KOPT-K1 (cell line): ENCODE measurements at regions not wholly inside any gene's neighbourhood (a gene's known extent, or its start where the extent isn't known, plus 50 kb on each side); places are given as distances from the start of the nearest gene placed in this dataset.

Experiments
- H3K27ac ChIP-seq: fragments of 200-600 bp; sonication (generic); 2 replicates; pipeline ENCODE4 v1.5.1; 2016; ENCODE audit warnings: antibody characterized with exemption, mild to moderate bottlenecking, low read depth, low read length; ENCODE audit not compliant: poor library complexity, severe bottlenecking
- H3K36me3 ChIP-seq: fragments of 200-600 bp; sonication (generic); 2 replicates; pipeline ENCODE4 v1.5.1; 2017; ENCODE audit warnings: antibody characterized with exemption, mild to moderate bottlenecking, low read length, moderate library complexity; ENCODE audit not compliant: insufficient read depth
- H3K9me3 ChIP-seq: fragments of 200-600 bp; sonication (generic); 2 replicates; pipeline ENCODE4 v1.5.1; 2017; ENCODE audit warnings: antibody characterized with exemption, low read length, mild to moderate bottlenecking; ENCODE audit not compliant: insufficient read depth, poor library complexity, severe bottlenecking

DNA sequence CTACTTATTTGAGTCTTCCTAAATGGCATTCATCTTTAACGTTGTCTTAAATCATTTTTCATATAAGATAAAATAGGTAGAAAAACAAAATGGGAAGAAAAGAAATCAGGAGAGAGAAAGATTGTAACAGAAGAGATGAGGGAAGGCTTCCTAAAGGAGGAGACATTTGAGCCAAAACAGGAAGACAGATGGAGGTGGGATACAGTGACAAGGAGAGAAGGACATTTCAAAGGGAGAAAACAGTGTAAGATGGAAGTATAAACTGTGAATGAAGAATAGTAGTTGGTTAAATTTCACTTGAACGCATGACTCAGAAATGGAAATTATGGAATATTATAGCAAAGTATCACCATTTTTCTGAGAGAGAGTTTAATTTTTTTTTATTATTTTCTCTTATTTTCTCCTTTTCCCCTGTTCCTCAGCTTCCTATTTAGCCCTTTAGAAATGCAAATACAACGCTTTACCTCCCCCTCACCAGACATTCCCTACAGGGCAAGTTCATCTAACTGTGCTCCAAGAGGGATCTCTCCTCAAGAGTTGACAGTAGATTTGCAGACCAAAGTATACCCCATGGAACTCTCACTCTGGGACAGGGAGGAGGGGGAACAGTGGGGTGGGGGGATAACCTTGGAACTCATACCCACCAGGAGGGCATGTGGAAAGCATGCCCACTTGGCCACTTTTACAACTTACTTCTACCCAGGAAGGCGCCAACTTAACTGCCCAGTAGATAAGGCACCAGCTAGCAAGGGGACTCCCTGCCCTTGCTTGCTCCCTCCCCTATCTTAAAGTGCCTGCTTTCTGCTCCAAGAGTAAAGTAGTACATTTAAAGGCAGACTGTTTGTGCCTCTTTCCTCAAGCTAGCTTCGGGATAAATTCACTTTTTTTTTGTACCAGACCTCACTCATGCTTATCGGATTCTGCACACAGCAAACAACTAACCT, 304.7 kb upstream of the POU5F2 start:
- peaks cover 30% of the 10 kb centered on the region for H3K9me3 ChIP-seq
- H3K36me3 ChIP-seq: peaks cover 35% of the 10 kb centered on the region
- no peak overlapping the region for H3K27ac ChIP-seq

DNA sequence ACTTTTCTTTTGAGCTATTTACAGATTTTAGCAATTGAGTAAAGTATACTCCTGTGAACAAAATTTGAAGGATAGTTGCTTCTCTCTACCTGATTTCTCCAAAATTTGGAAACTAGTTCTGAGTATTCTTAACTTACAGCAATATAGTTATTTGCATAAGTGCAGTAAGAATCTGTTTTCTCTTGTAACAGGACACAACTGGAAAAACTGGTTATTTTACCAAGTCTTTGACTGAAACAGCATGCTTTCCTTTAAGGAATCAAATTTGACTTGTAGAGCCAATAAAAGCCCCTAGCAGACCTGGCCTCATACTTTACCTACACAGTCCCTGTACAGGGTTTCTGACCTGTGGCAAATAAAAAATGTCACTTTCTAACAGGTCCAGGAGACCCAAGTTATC, 301.9 kb upstream of the POU5F2 start:
- H3K36me3 ChIP-seq: peaks cover 27% of the 10 kb centered on the region
- peaks cover 30% of the 10 kb centered on the region for H3K9me3 ChIP-seq
- no peak overlapping the region for H3K27ac ChIP-seq

DNA sequence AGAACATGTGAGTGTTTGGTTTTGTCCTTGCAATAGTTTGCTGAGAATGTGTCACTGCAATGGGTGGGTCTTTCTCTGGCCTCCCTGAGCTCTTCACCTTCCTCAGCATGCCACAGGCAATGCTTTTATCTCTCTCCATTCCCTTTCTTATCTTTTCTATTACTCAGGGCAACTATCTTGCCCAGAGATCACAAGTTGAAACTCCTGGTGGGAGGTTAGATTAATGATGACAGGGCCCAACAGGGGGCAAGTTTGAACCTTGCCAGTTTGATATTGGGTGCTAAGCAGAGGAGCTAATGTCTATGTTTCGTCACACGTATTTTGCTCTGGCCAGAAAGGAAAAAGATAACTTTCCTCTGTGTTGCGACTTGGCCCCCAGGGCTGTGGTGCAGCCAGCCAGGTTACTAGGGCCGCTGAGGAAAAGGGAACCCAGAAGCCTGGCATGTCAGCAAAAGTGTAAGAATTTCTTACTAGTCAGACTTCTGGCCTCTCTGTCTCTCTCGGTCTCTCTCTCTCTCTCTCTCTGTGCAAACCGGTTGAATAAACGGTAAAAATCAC, 299.3 kb upstream of the POU5F2 start:
- Histone ChIP-seq H3K9me3 (peaks cover 25% of the 10 kb centered on the region), H3K27ac (no peak overlapping the region), H3K36me3 (peaks cover 27% of the 10 kb centered on the region; the same call in 1 of the 2 replicates)

DNA sequence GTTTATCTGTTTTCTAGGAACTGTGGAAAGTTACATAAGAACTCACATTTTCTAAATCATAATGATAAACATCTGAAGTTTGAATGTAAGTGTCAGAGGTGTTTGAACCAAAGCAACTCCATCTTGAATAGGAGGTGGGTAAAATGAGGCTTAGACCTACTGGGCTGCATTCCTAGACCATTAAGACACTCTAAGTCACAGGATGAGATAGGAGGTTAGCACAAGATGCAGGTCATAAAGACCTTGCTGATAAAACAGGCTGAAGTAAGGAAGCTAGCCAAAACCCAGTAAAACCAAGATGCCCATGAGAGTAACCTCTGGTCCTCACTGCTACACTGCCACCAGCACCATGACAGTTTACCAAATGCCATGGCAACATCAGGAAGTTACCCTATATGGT, 297.7 kb upstream of the POU5F2 start:
- H3K27ac ChIP-seq: no peak overlapping the region
- H3K36me3 ChIP-seq: peaks cover 16% of the 10 kb centered on the region; the same call in 1 of the 2 replicates

DNA sequence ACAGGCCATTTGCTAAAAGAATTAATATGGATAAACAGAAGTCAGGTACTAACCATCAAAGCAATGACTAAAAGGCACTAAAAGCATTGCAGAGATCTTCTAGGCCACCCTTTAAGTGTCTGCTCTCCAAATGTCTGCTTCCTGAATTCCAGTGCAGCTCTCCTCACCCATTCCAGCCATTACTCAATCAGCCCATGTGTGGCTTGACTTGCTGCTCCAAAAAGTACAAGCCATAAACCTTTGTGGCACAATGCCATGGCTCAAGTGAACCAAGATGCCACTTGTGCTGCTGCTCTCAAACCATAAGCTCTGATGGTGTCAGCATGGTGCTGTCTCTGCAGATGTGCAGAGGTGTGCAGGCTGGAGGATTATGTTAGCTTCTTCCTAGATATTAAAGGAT, 290.2 kb upstream of the POU5F2 start:
- H3K27ac ChIP-seq: no peak overlapping the region
- peaks cover 14% of the 10 kb centered on the region; the same call in 1 of the 2 replicates for H3K36me3 ChIP-seq
- peaks cover 20% of the 10 kb centered on the region for H3K9me3 ChIP-seq

More for the DNA sequence above, 297.7 kb upstream of the POU5F2 start:
- peaks cover 14% of the 10 kb centered on the region for H3K9me3 ChIP-seq

DNA sequence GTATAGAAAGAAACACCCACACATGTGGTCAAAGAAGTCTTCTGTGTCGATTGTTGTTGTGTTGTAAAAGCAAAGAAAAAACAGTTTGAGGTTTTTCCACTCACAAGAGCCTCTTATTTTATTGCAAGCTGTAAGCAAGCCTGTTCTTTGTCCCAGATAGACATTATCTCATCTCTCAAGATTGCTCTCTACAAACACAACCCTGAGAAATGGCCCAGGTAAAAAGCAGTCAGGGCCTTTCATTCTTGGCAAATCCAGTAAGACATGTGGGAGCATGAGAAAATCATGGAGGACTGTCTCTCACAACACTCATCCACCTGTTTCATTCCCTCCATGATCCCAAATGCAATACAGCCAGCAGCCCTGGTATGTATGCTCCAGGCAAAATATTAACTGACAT, 286.6 kb upstream of the POU5F2 start:
- Histone ChIP-seq H3K9me3 (peaks cover 9% of the 10 kb centered on the region), H3K36me3 (0 out of 2 replicates have a peak, but pooled peaks cover 14% of the 10 kb centered on the region), H3K27ac (no peak overlapping the region)

DNA sequence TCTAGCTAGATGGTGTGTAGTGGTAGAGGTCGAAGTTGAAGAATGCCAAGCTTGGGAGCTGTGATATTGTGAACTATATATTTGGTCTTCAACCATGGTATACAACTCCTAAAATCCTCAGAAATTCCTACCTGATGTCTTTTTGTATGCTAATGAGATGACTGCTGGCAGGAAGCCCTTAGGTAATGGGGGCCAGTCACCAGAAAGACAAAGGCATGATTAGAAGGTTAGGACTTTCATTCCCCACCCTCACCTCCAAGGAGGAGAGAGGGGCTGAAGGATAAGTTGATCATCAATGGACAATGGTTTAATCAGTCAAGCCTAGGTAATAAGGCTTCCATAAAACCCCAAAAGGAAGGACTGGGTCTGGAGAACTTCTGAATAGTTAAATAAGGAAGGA, 285.7 kb upstream of the POU5F2 start:
- Histone ChIP-seq H3K27ac (no peak overlapping the region), H3K36me3 (0 out of 2 replicates have a peak, but pooled peaks cover 10% of the 10 kb centered on the region), H3K9me3 (peaks cover 5% of the 10 kb centered on the region)

DNA sequence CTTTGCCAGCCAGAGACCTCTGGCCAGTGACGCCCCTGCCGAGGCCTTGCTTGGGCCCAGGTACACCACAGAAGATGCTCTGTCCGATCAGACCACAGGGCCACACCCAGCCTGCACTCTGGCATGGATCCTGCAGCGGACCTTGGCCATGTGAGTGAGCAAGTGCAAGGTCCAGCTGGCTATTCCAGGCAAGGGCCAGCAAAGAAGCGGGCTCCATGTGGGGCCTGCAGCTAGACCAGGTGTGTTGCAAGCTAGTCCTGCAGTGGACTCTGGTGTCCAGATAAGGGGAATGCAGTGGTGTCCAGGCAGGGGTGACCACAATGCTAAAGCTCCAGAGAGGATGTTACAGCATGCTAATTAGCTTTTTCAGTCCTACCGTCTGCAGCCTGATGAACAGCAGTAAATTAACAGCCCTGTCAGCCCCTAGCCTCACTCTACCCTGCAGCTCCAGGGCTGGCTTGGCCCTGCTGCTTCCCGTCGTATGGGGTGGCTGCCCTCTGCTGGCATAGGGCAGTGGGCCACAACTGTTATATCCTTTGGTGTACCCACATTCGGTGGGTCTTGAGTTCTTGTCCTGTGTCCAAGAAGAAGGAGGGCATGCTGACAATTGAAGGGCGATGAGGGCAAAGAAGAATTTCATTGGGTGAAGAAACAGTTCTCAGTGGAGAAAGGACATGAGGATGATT, 284.5 kb upstream of the POU5F2 start:
- Histone ChIP-seq H3K9me3 (no peaks in the 10 kb centered on the region), H3K36me3 (peaks cover 8% of the 10 kb centered on the region; the same call in 1 of the 2 replicates), H3K27ac (no peak overlapping the region)

DNA sequence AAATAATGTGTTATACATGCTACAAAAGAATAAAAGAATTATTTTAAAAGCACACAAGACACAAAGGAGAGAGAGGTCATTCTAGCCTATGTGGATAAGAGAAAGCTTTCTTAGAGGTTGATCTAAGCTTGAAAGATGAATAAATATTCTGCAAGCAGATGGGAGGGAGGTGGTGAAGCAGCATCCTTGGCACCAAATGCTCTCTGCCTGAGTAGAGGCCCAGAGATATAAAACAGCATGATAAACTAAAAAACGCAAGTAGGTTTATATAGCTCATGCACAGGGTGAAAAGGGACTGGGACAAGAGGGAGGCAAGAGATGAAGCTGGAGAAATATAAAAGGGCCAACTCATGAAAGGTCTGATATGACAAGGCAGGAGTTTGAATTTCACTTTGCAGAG, 283.2 kb upstream of the POU5F2 start:
- Histone ChIP-seq H3K9me3 (no peaks in the 10 kb centered on the region), H3K36me3 (peaks cover 11% of the 10 kb centered on the region; the same call in 1 of the 2 replicates), H3K27ac (no peak overlapping the region)

DNA sequence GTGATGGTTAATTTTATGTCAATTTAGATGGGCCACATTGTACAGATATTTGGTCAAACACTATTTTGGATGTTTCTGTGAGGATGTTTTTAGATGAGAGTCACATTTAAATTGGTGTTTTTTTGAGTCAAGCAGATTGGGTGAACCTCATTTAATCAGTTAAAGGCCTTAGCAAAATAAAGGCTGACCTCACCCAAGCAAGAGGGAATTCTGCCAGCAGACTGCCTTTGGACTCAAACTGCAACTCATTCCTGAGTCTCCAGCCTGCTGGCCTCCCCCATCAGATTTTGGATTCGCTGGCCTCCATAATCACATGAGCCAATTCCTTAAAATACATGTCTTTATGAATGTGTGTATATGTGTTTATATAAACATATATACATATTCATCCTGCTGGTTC, 282.7 kb upstream of the POU5F2 start:
- H3K9me3 ChIP-seq: peaks cover under 1% of the 10 kb centered on the region

DNA sequence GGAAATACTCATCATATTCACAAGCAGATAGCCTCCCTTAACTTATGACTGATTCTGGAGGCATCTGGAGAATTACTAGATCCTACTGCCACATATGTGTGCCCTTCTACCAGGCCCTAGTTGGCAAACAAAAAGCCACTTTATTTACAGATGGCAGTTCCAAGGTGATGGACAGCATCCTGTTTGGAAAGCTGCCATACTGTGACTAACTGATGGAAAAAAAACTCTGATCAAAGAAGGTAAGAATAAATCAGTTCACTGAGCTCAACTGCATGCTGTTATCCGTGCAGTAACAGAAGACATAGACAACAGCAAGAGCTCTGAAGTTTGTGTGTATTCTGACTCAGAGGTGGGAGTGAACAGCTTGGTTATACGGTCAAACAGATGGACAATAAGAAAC, 279.8 kb upstream of the POU5F2 start:
- H3K9me3 ChIP-seq: peaks cover 9% of the 10 kb centered on the region
- H3K36me3 ChIP-seq: peaks cover 21% of the 10 kb centered on the region; the same call in 1 of the 2 replicates
- H3K27ac ChIP-seq: no peak overlapping the region

More for the DNA sequence above, 282.7 kb upstream of the POU5F2 start:
- H3K36me3 ChIP-seq: peaks cover 11% of the 10 kb centered on the region; the same call in 1 of the 2 replicates
- no peak overlapping the region for H3K27ac ChIP-seq

DNA sequence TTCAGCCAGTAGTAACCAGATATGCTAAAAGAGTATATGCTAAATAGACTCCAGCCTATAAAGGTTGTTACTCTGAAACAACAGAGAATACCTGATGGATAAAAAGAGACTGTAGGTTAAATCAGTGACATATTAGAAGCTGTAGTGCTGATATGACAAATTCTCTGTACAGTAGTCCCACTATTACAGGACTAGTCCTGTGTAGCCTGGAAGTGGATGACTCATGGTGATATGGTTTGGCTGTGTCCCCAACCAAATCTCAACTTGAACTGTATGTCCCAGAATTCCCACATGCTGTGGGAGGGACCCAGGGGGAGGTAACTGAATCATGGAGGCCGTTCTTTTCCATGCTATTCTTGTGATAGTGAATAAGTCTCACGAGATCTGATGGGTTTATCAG, 276.2 kb upstream of the POU5F2 start:
- Histone ChIP-seq H3K36me3 (peaks cover 31% of the 10 kb centered on the region; the same call in 1 of the 2 replicates), H3K27ac (no peak overlapping the region), H3K9me3 (peaks cover 29% of the 10 kb centered on the region)

DNA sequence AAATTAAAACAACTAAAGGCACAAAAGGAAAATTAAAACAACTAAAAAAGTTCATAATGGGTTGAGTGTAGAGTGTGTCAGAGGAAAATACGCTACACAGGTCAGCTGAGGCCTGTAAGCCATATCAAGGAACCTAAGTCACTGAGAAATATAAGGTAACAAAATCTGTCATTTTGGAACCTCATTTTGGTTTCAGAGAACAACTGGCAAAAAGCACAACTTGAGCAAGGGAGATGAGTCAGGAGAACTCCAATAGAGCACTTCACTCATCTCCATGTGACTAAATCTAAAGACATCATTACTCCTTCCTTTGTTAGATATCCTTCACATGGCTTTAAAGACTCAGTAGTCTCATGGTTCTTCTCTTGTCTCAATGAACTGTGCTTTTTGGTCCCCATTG, 269.4 kb upstream of the POU5F2 start:
- H3K36me3 ChIP-seq: 0 out of 2 replicates have a peak, but pooled peaks cover 12% of the 10 kb centered on the region
- no peak overlapping the region for H3K27ac ChIP-seq
- H3K9me3 ChIP-seq: peaks cover 24% of the 10 kb centered on the region

DNA sequence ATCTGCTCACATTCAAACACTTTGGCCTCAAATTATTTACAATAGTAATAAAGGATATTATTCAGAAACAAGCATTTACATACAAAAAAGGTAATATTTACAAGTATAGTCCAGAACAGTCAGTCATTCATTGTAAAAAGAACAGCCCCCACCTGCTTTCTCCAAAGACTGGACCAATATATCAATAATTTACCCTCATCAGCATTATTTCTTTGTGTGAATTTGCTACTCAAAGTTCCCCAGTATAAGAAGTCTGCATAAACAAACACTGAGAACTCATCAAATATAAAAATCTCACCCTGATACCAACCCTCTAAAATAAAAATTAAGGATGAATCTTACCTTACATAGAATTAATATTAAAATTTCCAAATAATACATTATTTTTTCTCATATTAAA, 267.8 kb upstream of the POU5F2 start:
- Histone ChIP-seq H3K9me3 (peaks cover 20% of the 10 kb centered on the region), H3K36me3 (0 out of 2 replicates have a peak, but pooled peaks cover 5% of the 10 kb centered on the region), H3K27ac (no peak overlapping the region)

DNA sequence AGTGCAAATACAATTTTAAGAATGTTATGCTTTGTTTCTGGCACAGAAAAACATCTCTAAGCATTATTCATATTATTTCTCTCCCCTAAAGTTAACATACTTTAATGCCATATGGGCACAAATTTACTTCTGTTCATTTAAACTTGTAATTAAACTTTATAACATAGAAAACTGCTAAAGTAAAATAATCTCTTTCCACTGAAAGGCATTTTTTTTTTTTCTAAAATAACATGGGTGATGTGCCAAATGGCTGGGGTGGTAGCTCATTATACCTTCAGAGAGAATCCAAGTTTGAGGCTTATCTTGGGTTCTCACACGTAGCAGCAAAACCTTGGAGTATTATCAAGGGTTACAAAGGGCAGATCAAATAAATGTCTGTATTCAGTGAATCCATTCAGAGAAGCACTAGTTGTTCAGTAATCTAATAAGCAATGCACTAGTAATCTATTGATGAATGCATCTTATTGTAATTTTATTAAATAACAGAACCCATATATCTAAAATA, 257.6 kb upstream of the POU5F2 start:
- Histone ChIP-seq H3K27ac (no peak overlapping the region), H3K9me3 (peaks cover 16% of the 10 kb centered on the region), H3K36me3 (0 out of 2 replicates have a peak, but pooled peaks cover 3% of the 10 kb centered on the region)
